H9 (cell line): ENCODE measurements at regions not wholly inside any gene's neighbourhood (a gene's known extent, or its start where the extent isn't known, plus 50 kb on each side); places are given as distances from the start of the nearest gene placed in this dataset.
A peak's percentile ranks its signal among the peaks of the same experiment; 100 is the strongest.

ENCODE experiments used
- DNase-seq: peaks from one replicate; pipeline ENCODE4 v3.0.0-alpha.2; 2017
- H2AFZ ChIP-seq: one replicate; pipeline ENCODE4 v1.6.1; 2013; ENCODE audit warnings: mild to moderate bottlenecking, low read length, control low read depth, moderate library complexity
- H2AK5ac ChIP-seq: 2 replicates; pipeline ENCODE4 v1.6.1; 2013; ENCODE audit warnings: low read length, control low read depth, mixed read lengths; ENCODE audit not compliant: insufficient read length
- H2BK120ac ChIP-seq: one replicate; pipeline ENCODE4 v1.6.1; 2013; ENCODE audit warnings: low read depth, mild to moderate bottlenecking, low read length, control low read depth, inconsistent platforms; ENCODE audit not compliant: poor library complexity, severe bottlenecking
- H2BK12ac ChIP-seq: 2 replicates; pipeline ENCODE4 v1.6.1; 2013; ENCODE audit warnings: low read length, control low read depth, mixed read lengths, low read depth; ENCODE audit not compliant: insufficient read length
- H2BK15ac ChIP-seq: 2 replicates; pipeline ENCODE4 v1.6.1; 2013; ENCODE audit warnings: low read depth, low read length, control low read depth
- H2BK20ac ChIP-seq: one replicate; pipeline ENCODE4 v1.6.1; 2013; ENCODE audit warnings: low read depth, mild to moderate bottlenecking, low read length, control low read depth, inconsistent platforms; ENCODE audit not compliant: poor library complexity, severe bottlenecking
- H2BK5ac ChIP-seq: 2 replicates; pipeline ENCODE4 v1.6.1; 2013; ENCODE audit warnings: low read length, control low read depth, mixed read lengths; ENCODE audit not compliant: insufficient read length
- H3K14ac ChIP-seq: 2 replicates; pipeline ENCODE4 v1.6.1; 2013; ENCODE audit warnings: low read length, control low read depth; ENCODE audit not compliant: insufficient read depth
- H3K18ac ChIP-seq: 2 replicates; pipeline ENCODE4 v1.6.1; 2013; ENCODE audit warnings: low read depth, mild to moderate bottlenecking, mixed read lengths, low read length, control low read depth; ENCODE audit not compliant: insufficient read length
- H3K23ac ChIP-seq: 2 replicates; pipeline ENCODE4 v1.6.1; 2013; ENCODE audit warnings: low read length, control low read depth, mixed read lengths, low read depth; ENCODE audit not compliant: insufficient read length
- H3K23me2 ChIP-seq: 2 replicates; pipeline ENCODE4 v1.6.1; 2013; ENCODE audit warnings: low read depth, mild to moderate bottlenecking, mixed read lengths, low read length, control low read depth; ENCODE audit not compliant: insufficient read length, poor library complexity, severe bottlenecking
- H3K27ac ChIP-seq: 2 replicates; pipeline ENCODE4 v1.5.1; 2013; ENCODE audit warnings: low read length, control low read depth, mixed read lengths, low read depth; ENCODE audit not compliant: insufficient read length
- H3K27me3 ChIP-seq: 2 replicates; pipeline ENCODE4 v1.6.1; 2013; ENCODE audit warnings: low read length, control low read depth, inconsistent platforms; ENCODE audit not compliant: insufficient read depth
- H3K4ac ChIP-seq: 2 replicates; pipeline ENCODE4 v1.6.1; 2013; ENCODE audit warnings: low read depth, mild to moderate bottlenecking, control low read depth, inconsistent platforms, low read length, moderate library complexity
- H3K4me1 ChIP-seq: 2 replicates; pipeline ENCODE4 v1.6.1; 2013; ENCODE audit warnings: low read length, control low read depth, inconsistent platforms; ENCODE audit not compliant: insufficient read depth
- H3K4me2 ChIP-seq: 2 replicates; pipeline ENCODE4 v1.6.1; 2013; ENCODE audit warnings: low read length, control low read depth, mixed read lengths; ENCODE audit not compliant: insufficient read length, insufficient read depth
- H3K56ac ChIP-seq: 2 replicates; pipeline ENCODE4 v1.6.1; 2013; ENCODE audit warnings: low read depth, mild to moderate bottlenecking, mixed read lengths, low read length, control low read depth; ENCODE audit not compliant: insufficient read length
- H3K79me1 ChIP-seq: 2 replicates; pipeline ENCODE4 v1.6.1; 2013; ENCODE audit warnings: low read depth, mild to moderate bottlenecking, moderate library complexity, low read length, control low read depth, inconsistent platforms; ENCODE audit not compliant: insufficient read depth, poor library complexity, severe bottlenecking
- H3K79me2 ChIP-seq: 2 replicates; pipeline ENCODE4 v1.6.1; 2013; ENCODE audit warnings: low read length, control low read depth, inconsistent platforms; ENCODE audit not compliant: insufficient read depth
- H3K9ac ChIP-seq: 2 replicates; pipeline ENCODE4 v1.6.1; 2013; ENCODE audit warnings: low read length, control low read depth, mixed read lengths; ENCODE audit not compliant: insufficient read length; ENCODE audit errors: extremely low read depth
- H3K9me3 ChIP-seq: one replicate; pipeline ENCODE4 v1.6.1; 2013; ENCODE audit warnings: low read depth, low read length, inconsistent platforms; ENCODE audit not compliant: control insufficient read depth
- H3T11ph ChIP-seq: one replicate; pipeline ENCODE4 v1.6.1; 2013; ENCODE audit warnings: mild to moderate bottlenecking, low read length, control low read depth, inconsistent platforms
- H4K20me1 ChIP-seq: one replicate; pipeline ENCODE4 v1.6.1; 2013; ENCODE audit not compliant: control insufficient read depth, insufficient read length, insufficient read depth
- H4K5ac ChIP-seq: 2 replicates; pipeline ENCODE4 v1.6.1; 2013; ENCODE audit warnings: low read depth, mild to moderate bottlenecking, mixed read lengths, low read length, control low read depth; ENCODE audit not compliant: insufficient read length
- H4K8ac ChIP-seq: replicated peaks from 2 replicates; pipeline ENCODE4 v1.6.1; 2013; ENCODE audit warnings: low read length, control low read depth, mixed read lengths, low read depth; ENCODE audit not compliant: insufficient read length
- H4K91ac ChIP-seq: 2 replicates; pipeline ENCODE4 v1.6.1; 2013; ENCODE audit warnings: low read depth, mild to moderate bottlenecking, moderate library complexity, mixed read lengths, low read length, control low read depth; ENCODE audit not compliant: insufficient read length
- H3K27ac Mint-ChIP-seq, 3 experiments: 2 replicates in 2 of 3; 3 replicates in 1 of 3; pipeline ENCODE4 v1.8.0; 2020 to 2021; ENCODE audit warnings: mixed read lengths in 3 of 3, mild to moderate bottlenecking in 1 of 3, moderate library complexity in 1 of 3
- H3K27me3 Mint-ChIP-seq: 2 replicates; pipeline ENCODE4 v1.8.0; 2021; ENCODE audit warnings: low read depth, mild to moderate bottlenecking, moderate library complexity, mixed read lengths
- H3K36me3 Mint-ChIP-seq, 3 experiments: 2 replicates in 2 of 3; 3 replicates in 1 of 3; pipeline ENCODE4 v1.8.0; 2020 to 2021; ENCODE audit warnings: low read depth in 3 of 3, mixed read lengths in 3 of 3; ENCODE audit not compliant: insufficient read depth in 1 of 3
- H3K4me1 Mint-ChIP-seq, 2 experiments: 2 replicates each; pipeline ENCODE4 v1.8.0; 2020; ENCODE audit warnings: mixed read lengths in 2 of 2
- H3K4me3 Mint-ChIP-seq, 2 experiments: 2 replicates in 1 of 2; 3 replicates in 1 of 2; pipeline ENCODE4 v1.8.0; 2020 to 2021; ENCODE audit warnings: mild to moderate bottlenecking in 2 of 2, mixed read lengths in 2 of 2, moderate library complexity in 1 of 2
- H3K9me3 Mint-ChIP-seq, 2 experiments: 2 replicates in 1 of 2; 3 replicates in 1 of 2; pipeline ENCODE4 v1.8.0; 2020; ENCODE audit warnings: mild to moderate bottlenecking in 2 of 2, mixed read lengths in 2 of 2, moderate library complexity in 1 of 2
- CTCF ChIP-seq: fragments of 200-600 bp; sonication (generic); conservative IDR thresholded peaks from 3 replicates; pipeline ENCODE4 v1.8.0; 2021; ENCODE audit warnings: antibody characterized with exemption, mild to moderate bottlenecking
- WGBS: extraction: QIAGEN DNeasy Blood & Tissue Kit; methylation state at CpG from one replicate; pipeline ENCODE4 v1.1.7; 2013; ENCODE audit warnings: missing lambda C conversion rate, low lambda C conversion rate, mixed read lengths; ENCODE audit not compliant: insufficient read length; ENCODE audit errors: extremely low coverage; 5-methylcytosine and 5-hydroxymethylcytosine counted together

- H2AFZ ChIP-seq = no peak overlapping the region
- H3K9me3 Mint-ChIP-seq = peaks cover 8 to 13% of the 10 kb centered on the region in 2 experiments; a peak in 3 of 5 replicates
- no peak overlapping the region for H4K8ac ChIP-seq
- no peak for DNase-seq
- no peak overlapping the region for H3T11ph ChIP-seq
- H4K20me1 ChIP-seq = no peaks in the 10 kb centered on the region
- no peak overlapping the region for H2BK5ac ChIP-seq
- no peak overlapping the region for H2BK120ac ChIP-seq
- no peak overlapping the region for H3K18ac ChIP-seq
- no peak overlapping the region for H3K4me3 Mint-ChIP-seq
- no peaks in the 10 kb centered on the region for H3K27me3 ChIP-seq
- H3K23ac ChIP-seq = no peak overlapping the region
- H3K14ac ChIP-seq = no peak overlapping the region
- H3K79me2 ChIP-seq = no peaks in the 10 kb centered on the region
- H3K23me2 ChIP-seq = no peaks in the 10 kb centered on the region
- peak overlapping the region in 1 of 3 experiments; percentile 77; a peak in 1 of 7 replicates for H3K27ac Mint-ChIP-seq
- no peak overlapping the region for H3K4ac ChIP-seq
- H2BK20ac ChIP-seq = no peak overlapping the region
- peaks cover 7 to 8% of the 10 kb centered on the region in 2 experiments for H3K4me1 Mint-ChIP-seq
- no peak overlapping the region for H4K5ac ChIP-seq
- H2BK15ac ChIP-seq = no peak overlapping the region
- H3K36me3 Mint-ChIP-seq = peaks cover 10 to 52% (median 15%) of the 10 kb centered on the region in 3 experiments
- H2BK12ac ChIP-seq = no peak overlapping the region
- no peak overlapping the region for H3K9ac ChIP-seq
- no peak overlapping the region for H3K56ac ChIP-seq
- no peak for TF ChIP-seq CTCF
- no peak overlapping the region for H4K91ac ChIP-seq
- no peaks in the 10 kb centered on the region for H3K9me3 ChIP-seq
- no peak overlapping the region for H3K27ac ChIP-seq
- no CpG with 5 or more reads among the region's 3 CpGs for WGBS
- no peaks in the 10 kb centered on the region; the same call in 1 of the 2 replicates for H3K4me1 ChIP-seq
- no peaks in the 10 kb centered on the region for H3K27me3 Mint-ChIP-seq
- no peak overlapping the region for H2AK5ac ChIP-seq
- H3K4me2 ChIP-seq = no peak overlapping the region
- no peaks in the 10 kb centered on the region for H3K79me1 ChIP-seq
Observed at GRCh38 chr4:127036296-127036695, 596.5 kb upstream of the INTU start.
